ENCODE measurements at regions not wholly inside any gene's neighbourhood (a gene's known extent, or its start where the extent isn't known, plus 50 kb on each side); places are given as distances from the start of the nearest gene placed in this dataset.

- H3K9me3 ChIP-seq (replicated peaks; ENCODE audit: insufficient read depth, low read length): no peaks in the 10 kb centered on the region
- H3K79me2 ChIP-seq (ENCODE audit: low read length): 0 out of 2 replicates have a peak, but pooled peaks cover 2% of the 10 kb centered on the region
- H3K9ac ChIP-seq (ENCODE audit: low read length): no peak overlapping the region
- no peaks in the 10 kb centered on the region for H3K36me3 ChIP-seq (replicated peaks; ENCODE audit: insufficient read depth, low read length)
- H3K27ac ChIP-seq (ENCODE audit: low read length): no peak overlapping the region
- H3K27me3 ChIP-seq (replicated peaks; ENCODE audit: insufficient read depth, low read length): no peaks in the 10 kb centered on the region
- H3K4me2 ChIP-seq (ENCODE audit: low read depth, low read length): no peak overlapping the region
- no peaks in the 10 kb centered on the region for H3K4me1 ChIP-seq (ENCODE audit: low read length)
- H3F3A ChIP-seq (ENCODE audit: insufficient read depth, low read length): no peaks in the 10 kb centered on the region
- H4K20me1 ChIP-seq (ENCODE audit: insufficient read depth, low read length): no peaks in the 10 kb centered on the region
- TF ChIP-seq EZH2phosphoT487 (IDR thresholded peaks at IDR 0.05; ENCODE audit: low read length): no peak
- no peak for TF ChIP-seq CTCF (IDR thresholded peaks at IDR 0.05; ENCODE audit: low read length)
- TF ChIP-seq EZH2 (optimal IDR thresholded peaks at IDR 0.05; ENCODE audit: low read depth, low read length): no peak
- no peak overlapping the region for H2AFZ ChIP-seq (ENCODE audit: low read length)
- no peak overlapping the region for H3K4me3 ChIP-seq (ENCODE audit: low read length)
- DNase-seq: no peak
- H3K9me2 ChIP-seq (replicated peaks; ENCODE audit: insufficient read depth, low read length): no peaks in the 10 kb centered on the region
Measured at GRCh38 chr6:11294228-11294627, 61.8 kb upstream of the NEDD9 start.

- Histone ChIP-seq H3K27ac (ENCODE audit: low read length) (no peak overlapping the region), H3K36me3 (replicated peaks; ENCODE audit: insufficient read depth, low read length) (no peaks in the 10 kb centered on the region), H4K20me1 (ENCODE audit: insufficient read depth, low read length) (no peaks in the 10 kb centered on the region), H3K4me3 (ENCODE audit: low read length) (no peak overlapping the region), H2AFZ (ENCODE audit: low read length) (no peak overlapping the region), H3K9me3 (replicated peaks; ENCODE audit: insufficient read depth, low read length) (no peaks in the 10 kb centered on the region), H3K27me3 (replicated peaks; ENCODE audit: insufficient read depth, low read length) (no peaks in the 10 kb centered on the region), H3F3A (ENCODE audit: insufficient read depth, low read length) (no peaks in the 10 kb centered on the region), H3K4me2 (ENCODE audit: low read depth, low read length) (no peak overlapping the region), H3K9me2 (replicated peaks; ENCODE audit: insufficient read depth, low read length) (no peaks in the 10 kb centered on the region), H3K79me2 (ENCODE audit: low read length) (0 out of 2 replicates have a peak, but pooled peaks cover 2% of the 10 kb centered on the region), H3K9ac (ENCODE audit: low read length) (no peak overlapping the region), H3K4me1 (ENCODE audit: low read length) (no peaks in the 10 kb centered on the region)
- no peak for DNase-seq
- TF ChIP-seq EZH2 (optimal IDR thresholded peaks at IDR 0.05; ENCODE audit: low read depth, low read length) (no peak), EZH2phosphoT487 (IDR thresholded peaks at IDR 0.05; ENCODE audit: low read length) (no peak), CTCF (IDR thresholded peaks at IDR 0.05; ENCODE audit: low read length) (no peak)
Measured at GRCh38 chr6:11292594-11293236, 60.2 kb upstream of the NEDD9 start.

GRCh38 chr6:11292091-11292490 lies 59.6 kb upstream of the NEDD9 start:
- no peaks in the 10 kb centered on the region for H3K27me3 ChIP-seq (replicated peaks; ENCODE audit: insufficient read depth, low read length)
- H3K9me3 ChIP-seq (replicated peaks; ENCODE audit: insufficient read depth, low read length): no peaks in the 10 kb centered on the region
- no peaks in the 10 kb centered on the region for H3F3A ChIP-seq (ENCODE audit: insufficient read depth, low read length)
- DNase-seq: no peak
- H3K4me3 ChIP-seq (ENCODE audit: low read length): no peak overlapping the region
- no peaks in the 10 kb centered on the region for H3K4me1 ChIP-seq (ENCODE audit: low read length)
- no peaks in the 10 kb centered on the region for H4K20me1 ChIP-seq (ENCODE audit: insufficient read depth, low read length)
- H3K79me2 ChIP-seq (ENCODE audit: low read length): 0 out of 2 replicates have a peak, but pooled peaks cover 2% of the 10 kb centered on the region
- H3K9ac ChIP-seq (ENCODE audit: low read length): no peak overlapping the region
- no peak overlapping the region for H2AFZ ChIP-seq (ENCODE audit: low read length)
- H3K36me3 ChIP-seq (replicated peaks; ENCODE audit: insufficient read depth, low read length): no peaks in the 10 kb centered on the region
- no peak overlapping the region for H3K4me2 ChIP-seq (ENCODE audit: low read depth, low read length)
- TF ChIP-seq EZH2 (optimal IDR thresholded peaks at IDR 0.05; ENCODE audit: low read depth, low read length): no peak
- TF ChIP-seq CTCF (IDR thresholded peaks at IDR 0.05; ENCODE audit: low read length): no peak
- TF ChIP-seq EZH2phosphoT487 (IDR thresholded peaks at IDR 0.05; ENCODE audit: low read length): no peak
- no peak overlapping the region for H3K27ac ChIP-seq (ENCODE audit: low read length)
- no peaks in the 10 kb centered on the region for H3K9me2 ChIP-seq (replicated peaks; ENCODE audit: insufficient read depth, low read length)
